HG02798 (cell line): ENCODE measurements at regions not wholly inside any gene's neighbourhood (a gene's known extent, or its start where the extent isn't known, plus 50 kb on each side); places are given as distances from the start of the nearest gene placed in this dataset.

ENCODE experiments used
- ATAC-seq: cut with Tn5 transposase; IDR thresholded peaks from one replicate; pipeline ENCODE4 v1.9.1; 2021; ENCODE audit warnings: mild to moderate bottlenecking; ENCODE audit not compliant: unreplicated experiment, poor library complexity

GRCh38 chr7:84640637-84641036 lies 446.0 kb upstream of the SEMA3A start:
- no peak for ATAC-seq

GRCh38 chr7:84638339-84638697 lies 443.7 kb upstream of the SEMA3A start:
- ATAC-seq = no peak

GRCh38 chr7:84637568-84638338 lies 443.2 kb upstream of the SEMA3A start:
- ATAC-seq = no peak

GRCh38 chr7:84631913-84632312 lies 437.3 kb upstream of the SEMA3A start:
- no peak for ATAC-seq

- no peak for ATAC-seq
Observed at GRCh38 chr7:84629640-84630318, 435.2 kb upstream of the SEMA3A start.

- ATAC-seq = no peak
Observed at GRCh38 chr7:84629216-84629615, 434.6 kb upstream of the SEMA3A start.

- no peak for ATAC-seq
Observed at GRCh38 chr7:84627250-84627649, 432.7 kb upstream of the SEMA3A start.

GRCh38 chr7:84624927-84625326 lies 430.3 kb upstream of the SEMA3A start:
- ATAC-seq = no peak

- no peak for ATAC-seq
Observed at GRCh38 chr7:84624527-84624926, 429.9 kb upstream of the SEMA3A start.

GRCh38 chr7:84617265-84618030 lies 422.9 kb upstream of the SEMA3A start:
- ATAC-seq = no peak

GRCh38 chr7:84614821-84615501 lies 420.4 kb upstream of the SEMA3A start:
- ATAC-seq = no peak

- no peak for ATAC-seq
Observed at GRCh38 chr7:84612981-84613681, 418.5 kb upstream of the SEMA3A start.

- no peak for ATAC-seq
Observed at GRCh38 chr7:84611391-84611790, 416.8 kb upstream of the SEMA3A start.

GRCh38 chr7:84610390-84610789 lies 415.8 kb upstream of the SEMA3A start:
- no peak for ATAC-seq

- no peak for ATAC-seq
Observed at GRCh38 chr7:84605301-84605700, 410.7 kb upstream of the SEMA3A start.

GRCh38 chr7:84603545-84603944 lies 409.0 kb upstream of the SEMA3A start:
- ATAC-seq = no peak

- no peak for ATAC-seq
Observed at GRCh38 chr7:84595026-84595425, 400.4 kb upstream of the SEMA3A start.

GRCh38 chr7:84591897-84592296 lies 397.3 kb upstream of the SEMA3A start:
- ATAC-seq = no peak

- ATAC-seq = no peak
Observed at GRCh38 chr7:84589012-84589411, 394.4 kb upstream of the SEMA3A start.

- no peak for ATAC-seq
Observed at GRCh38 chr7:84583331-84583730, 388.7 kb upstream of the SEMA3A start.
